Neuronal stem cell (in vitro differentiated cells): ENCODE measurements at regions not wholly inside any gene's neighbourhood (a gene's known extent, or its start where the extent isn't known, plus 50 kb on each side); places are given as distances from the start of the nearest gene placed in this dataset.

Experiments used
- DNase-seq: peaks from one replicate; pipeline ENCODE4 v3.0.0-alpha.2; 2013; ENCODE audit warnings: low spot score
- H2AFZ ChIP-seq: one replicate; pipeline ENCODE4 v1.6.1; 2013; ENCODE audit warnings: mild to moderate bottlenecking, low read length, inconsistent platforms
- H2AK5ac ChIP-seq: 2 replicates; pipeline ENCODE4 v1.6.1; 2013; ENCODE audit warnings: low read depth, mild to moderate bottlenecking, inconsistent platforms, low read length, moderate library complexity, mixed read lengths
- H2BK120ac ChIP-seq: 2 replicates; pipeline ENCODE4 v1.6.1; 2013; ENCODE audit warnings: low read depth, mild to moderate bottlenecking, inconsistent platforms, low read length, moderate library complexity, mixed read lengths
- H2BK12ac ChIP-seq: one replicate; pipeline ENCODE4 v1.6.1; 2013; ENCODE audit warnings: low read length, inconsistent platforms
- H2BK15ac ChIP-seq: 2 replicates; pipeline ENCODE4 v1.6.1; 2013; ENCODE audit warnings: mild to moderate bottlenecking, low read length, inconsistent platforms, mixed read lengths
- H2BK5ac ChIP-seq: one replicate; pipeline ENCODE4 v1.6.1; 2013; ENCODE audit warnings: inconsistent platforms, mild to moderate bottlenecking, low read length, moderate library complexity
- H3K14ac ChIP-seq: one replicate; pipeline ENCODE4 v1.6.1; 2013; ENCODE audit warnings: low read length, inconsistent platforms
- H3K18ac ChIP-seq: 2 replicates; pipeline ENCODE4 v1.6.1; 2013; ENCODE audit warnings: low read length, inconsistent platforms
- H3K23ac ChIP-seq: 2 replicates; pipeline ENCODE4 v1.6.1; 2013; ENCODE audit warnings: low read depth, mild to moderate bottlenecking, mixed read lengths, low read length, inconsistent platforms; ENCODE audit not compliant: poor library complexity
- H3K27ac ChIP-seq: replicated peaks from 3 replicates; pipeline ENCODE4 v1.5.1; 2013; ENCODE audit warnings: low read length, inconsistent platforms
- H3K27me3 ChIP-seq, 3 experiments: 2 replicates each; pipeline ENCODE4 v1.6.1; 2013; ENCODE audit warnings: low read length in 3 of 3, mild to moderate bottlenecking in 2 of 3, inconsistent platforms in 1 of 3, low read depth in 1 of 3, mixed read lengths in 1 of 3, moderate library complexity in 1 of 3; ENCODE audit not compliant: control insufficient read depth in 3 of 3, insufficient read depth in 3 of 3
- H3K36me3 ChIP-seq, 2 donors: replicated peaks in 1 of 2; 2 replicates each; pipeline ENCODE4 v1.6.1; 2013; ENCODE audit warnings: low read length in 2 of 2; ENCODE audit not compliant: control insufficient read depth in 2 of 2, insufficient read depth in 2 of 2
- H3K4ac ChIP-seq: 2 replicates; pipeline ENCODE4 v1.6.1; 2013; ENCODE audit warnings: inconsistent platforms, mild to moderate bottlenecking, low read length, moderate library complexity
- H3K4me1 ChIP-seq, 2 donors: 1 replicate in 1 of 2; 2 replicates in 1 of 2; pipeline ENCODE4 v1.6.1; 2013; ENCODE audit warnings: low read length in 2 of 2, low read depth in 1 of 2; ENCODE audit not compliant: control insufficient read depth in 2 of 2, insufficient read depth in 1 of 2
- H3K4me2 ChIP-seq: one replicate; pipeline ENCODE4 v1.6.1; 2013; ENCODE audit warnings: mild to moderate bottlenecking, low read length, inconsistent platforms; ENCODE audit not compliant: insufficient read depth, poor library complexity, severe bottlenecking
- H3K4me3 ChIP-seq, 2 donors: 2 replicates each; pipeline ENCODE4 v1.5.1; 2013; ENCODE audit warnings: low read length in 2 of 2, mild to moderate bottlenecking in 2 of 2, inconsistent platforms in 1 of 2, moderate library complexity in 1 of 2
- H3K79me1 ChIP-seq: one replicate; pipeline ENCODE4 v1.6.1; 2013; ENCODE audit warnings: low read depth, mild to moderate bottlenecking, inconsistent platforms, low read length, moderate library complexity
- H3K9ac ChIP-seq: one replicate; pipeline ENCODE4 v1.6.1; 2013; ENCODE audit warnings: mild to moderate bottlenecking, low read depth, low read length, inconsistent platforms; ENCODE audit not compliant: poor library complexity
- H3K9me3 ChIP-seq, 2 donors: replicated peaks in 1 of 2; 2 replicates each; pipeline versions ENCODE3 to v1.6.1; 2013; ENCODE audit warnings: low read length in 2 of 2, mild to moderate bottlenecking in 2 of 2, inconsistent platforms in 1 of 2, low read depth in 1 of 2, mixed read lengths in 1 of 2, moderate library complexity in 1 of 2; ENCODE audit not compliant: control insufficient read depth in 2 of 2, insufficient read depth in 1 of 2
- H4K8ac ChIP-seq: one replicate; pipeline ENCODE4 v1.6.1; 2013; ENCODE audit warnings: low read depth, mild to moderate bottlenecking, inconsistent platforms, low read length, moderate library complexity
- H4K91ac ChIP-seq: one replicate; pipeline ENCODE4 v1.6.1; 2013; ENCODE audit warnings: low read length, low read depth, mild to moderate bottlenecking, inconsistent platforms; ENCODE audit not compliant: poor library complexity
- WGBS, 2 donors: extraction: QIAGEN DNeasy Blood & Tissue Kit; methylation state at CpG; one replicate each; pipeline ENCODE4 v1.1.7; 2013; ENCODE audit warnings: missing lambda C conversion rate in 2 of 2, mixed read lengths in 1 of 2; ENCODE audit not compliant: insufficient read length in 2 of 2, insufficient replicate concordance in 1 of 2; ENCODE audit errors: extremely low coverage in 2 of 2; 5-methylcytosine and 5-hydroxymethylcytosine counted together

GRCh38 chr6:44500074-44500473 is 112.6 kb downstream of the CDC5L start:
- Histone ChIP-seq H3K9me3 (peaks cover 0 to 4% of the 10 kb centered on the region in 2 donors), H2BK5ac (no peak overlapping the region), H3K23ac (no peak overlapping the region), H4K8ac (no peak overlapping the region), H2AK5ac (peak overlapping the region; percentile 15), H3K18ac (no peak overlapping the region), H3K4ac (no peak overlapping the region), H3K4me2 (no peak overlapping the region), H2AFZ (no peak overlapping the region), H2BK15ac (no peak overlapping the region), H3K27me3 (peaks cover 0 to 4% (median 0%) of the 10 kb centered on the region in 3 experiments), H3K14ac (no peak overlapping the region), H4K91ac (no peak overlapping the region), H2BK12ac (no peak overlapping the region), H3K4me1 (peaks cover 6 to 7% of the 10 kb centered on the region in 2 donors), H2BK120ac (no peak overlapping the region), H3K9ac (no peak overlapping the region), H3K4me3 (no peak overlapping the region), H3K27ac (no peak overlapping the region), H3K79me1 (no peaks in the 10 kb centered on the region), H3K36me3 (no peaks in the 10 kb centered on the region)
- no CpG with 5 or more reads among the region's 6 CpGs for WGBS, 2 donors
- no peak for DNase-seq

GRCh38 chr6:44503471-44503870 is 116.0 kb downstream of the CDC5L start:
- Histone ChIP-seq H3K9ac (no peak overlapping the region), H3K14ac (no peak overlapping the region), H2BK120ac (no peak overlapping the region), H2AK5ac (no peak overlapping the region), H3K36me3 (no peaks in the 10 kb centered on the region), H3K4me1 (peaks cover 2% of the 10 kb centered on the region in 2 donors), H3K79me1 (no peaks in the 10 kb centered on the region), H3K27me3 (no peaks in the 10 kb centered on the region), H3K23ac (no peak overlapping the region), H3K4me2 (no peak overlapping the region), H2AFZ (no peak overlapping the region), H3K27ac (no peak overlapping the region), H3K18ac (no peak overlapping the region), H4K8ac (no peak overlapping the region), H2BK12ac (no peak overlapping the region), H3K4me3 (no peak overlapping the region), H2BK5ac (no peak overlapping the region), H4K91ac (no peak overlapping the region), H3K9me3 (peaks cover 0 to 4% of the 10 kb centered on the region in 2 donors), H2BK15ac (no peak overlapping the region), H3K4ac (no peak overlapping the region)
- WGBS, 2 donors: no CpG with 5 or more reads among the region's 4 CpGs
- DNase-seq: no peak

- Histone ChIP-seq H2BK120ac (no peak overlapping the region), H2BK12ac (no peak overlapping the region), H3K4me2 (no peak overlapping the region), H3K4ac (no peak overlapping the region), H3K18ac (no peak overlapping the region), H3K23ac (no peak overlapping the region), H2BK15ac (no peak overlapping the region), H3K4me1 (peaks cover 2% of the 10 kb centered on the region in 2 donors), H4K91ac (no peak overlapping the region), H2AK5ac (no peak overlapping the region), H2AFZ (no peak overlapping the region), H2BK5ac (no peak overlapping the region), H4K8ac (no peak overlapping the region), H3K27ac (no peak overlapping the region), H3K27me3 (no peaks in the 10 kb centered on the region), H3K79me1 (no peaks in the 10 kb centered on the region), H3K4me3 (no peak overlapping the region), H3K9ac (no peak overlapping the region), H3K9me3 (peaks cover 0 to 4% of the 10 kb centered on the region in 2 donors), H3K14ac (no peak overlapping the region), H3K36me3 (no peaks in the 10 kb centered on the region)
- no peak for DNase-seq
- WGBS, 2 donors: no CpG with 5 or more reads among the region's 5 CpGs
Measured at GRCh38 chr6:44504301-44504791, 116.8 kb downstream of the CDC5L start.

- Histone ChIP-seq H2BK120ac (no peak overlapping the region), H3K9ac (no peak overlapping the region), H3K4me3 (no peak overlapping the region), H3K14ac (no peak overlapping the region), H3K36me3 (no peaks in the 10 kb centered on the region), H2BK12ac (no peak overlapping the region), H3K23ac (no peak overlapping the region), H3K9me3 (peaks cover 0 to 4% of the 10 kb centered on the region in 2 donors), H2BK15ac (no peak overlapping the region), H3K4me1 (peaks cover 2% of the 10 kb centered on the region in 2 donors), H4K91ac (no peak overlapping the region), H2AFZ (no peak overlapping the region), H3K79me1 (no peaks in the 10 kb centered on the region), H2AK5ac (no peak overlapping the region), H2BK5ac (no peak overlapping the region), H3K27me3 (no peaks in the 10 kb centered on the region), H3K4me2 (no peak overlapping the region), H3K4ac (no peak overlapping the region), H3K18ac (no peak overlapping the region), H4K8ac (no peak overlapping the region), H3K27ac (no peak overlapping the region)
- no CpG with 5 or more reads among the region's 4 CpGs for WGBS, 2 donors
- no peak for DNase-seq
Measured at GRCh38 chr6:44505751-44506150, 118.2 kb downstream of the CDC5L start.
